ENCODE measurements at regions not wholly inside any gene's neighbourhood (a gene's known extent, or its start where the extent isn't known, plus 50 kb on each side); places are given as distances from the start of the nearest gene placed in this dataset.

GRCh38 chr12:22981711-22982110, 356.7 kb downstream of the ETNK1 start:
- Histone ChIP-seq H3K9ac (ENCODE audit: low read length) (no peak overlapping the region), H3K36me3 (ENCODE audit: insufficient read depth, low read length) (no peaks in the 10 kb centered on the region), H3K27me3 (ENCODE audit: insufficient read depth, low read depth, low read length) (no peaks in the 10 kb centered on the region), H3F3A (ENCODE audit: insufficient read depth, low read length, poor library complexity, severe bottlenecking) (no peaks in the 10 kb centered on the region), H3K4me2 (ENCODE audit: low read length) (no peak overlapping the region), H3K27ac (ENCODE audit: low read length) (no peak overlapping the region), H3K9me3 (ENCODE audit: low read length) (no peaks in the 10 kb centered on the region), H4K20me1 (ENCODE audit: insufficient read depth) (no peaks in the 10 kb centered on the region), H3K4me3 (ENCODE audit: low read length) (no peak overlapping the region), H3K79me2 (replicated peaks; ENCODE audit: insufficient read depth, low read length) (no peaks in the 10 kb centered on the region), H2AFZ (ENCODE audit: low read depth, low read length) (no peak overlapping the region), H3K9me2 (ENCODE audit: insufficient read depth, low read length) (no peaks in the 10 kb centered on the region)
- TF ChIP-seq EZH2 (IDR thresholded peaks at IDR 0.05; ENCODE audit: borderline replicate concordance, insufficient read depth, low read length, poor library complexity, severe bottlenecking) (no peak), RAD21 (conservative IDR thresholded peaks at IDR 0.05) (no peak), MXI1 (conservative IDR thresholded peaks at IDR 0.05; ENCODE audit: poor library complexity, severe bottlenecking) (no peak), POLR2AphosphoS5 (IDR thresholded peaks at IDR 0.05) (no peak), EP300 (conservative IDR thresholded peaks at IDR 0.05; ENCODE audit: poor library complexity, severe bottlenecking) (no peak), TAF1 (IDR thresholded peaks at IDR 0.05; ENCODE audit: low read depth) (no peak), SMC3 (conservative IDR thresholded peaks at IDR 0.05; ENCODE audit: poor library complexity) (no peak)
- TF ChIP-seq, protein P1, sequence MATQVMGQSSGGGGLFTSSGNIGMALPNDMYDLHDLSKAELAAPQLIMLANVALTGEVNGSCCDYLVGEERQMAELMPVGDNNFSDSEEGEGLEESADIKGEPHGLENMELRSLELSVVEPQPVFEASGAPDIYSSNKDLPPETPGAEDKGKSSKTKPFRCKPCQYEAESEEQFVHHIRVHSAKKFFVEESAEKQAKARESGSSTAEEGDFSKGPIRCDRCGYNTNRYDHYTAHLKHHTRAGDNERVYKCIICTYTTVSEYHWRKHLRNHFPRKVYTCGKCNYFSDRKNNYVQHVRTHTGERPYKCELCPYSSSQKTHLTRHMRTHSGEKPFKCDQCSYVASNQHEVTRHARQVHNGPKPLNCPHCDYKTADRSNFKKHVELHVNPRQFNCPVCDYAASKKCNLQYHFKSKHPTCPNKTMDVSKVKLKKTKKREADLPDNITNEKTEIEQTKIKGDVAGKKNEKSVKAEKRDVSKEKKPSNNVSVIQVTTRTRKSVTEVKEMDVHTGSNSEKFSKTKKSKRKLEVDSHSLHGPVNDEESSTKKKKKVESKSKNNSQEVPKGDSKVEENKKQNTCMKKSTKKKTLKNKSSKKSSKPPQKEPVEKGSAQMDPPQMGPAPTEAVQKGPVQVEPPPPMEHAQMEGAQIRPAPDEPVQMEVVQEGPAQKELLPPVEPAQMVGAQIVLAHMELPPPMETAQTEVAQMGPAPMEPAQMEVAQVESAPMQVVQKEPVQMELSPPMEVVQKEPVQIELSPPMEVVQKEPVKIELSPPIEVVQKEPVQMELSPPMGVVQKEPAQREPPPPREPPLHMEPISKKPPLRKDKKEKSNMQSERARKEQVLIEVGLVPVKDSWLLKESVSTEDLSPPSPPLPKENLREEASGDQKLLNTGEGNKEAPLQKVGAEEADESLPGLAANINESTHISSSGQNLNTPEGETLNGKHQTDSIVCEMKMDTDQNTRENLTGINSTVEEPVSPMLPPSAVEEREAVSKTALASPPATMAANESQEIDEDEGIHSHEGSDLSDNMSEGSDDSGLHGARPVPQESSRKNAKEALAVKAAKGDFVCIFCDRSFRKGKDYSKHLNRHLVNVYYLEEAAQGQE (IDR thresholded peaks at IDR 0.05; ENCODE audit: borderline replicate concordance), result no peak
- TF ChIP-seq, protein P2, sequence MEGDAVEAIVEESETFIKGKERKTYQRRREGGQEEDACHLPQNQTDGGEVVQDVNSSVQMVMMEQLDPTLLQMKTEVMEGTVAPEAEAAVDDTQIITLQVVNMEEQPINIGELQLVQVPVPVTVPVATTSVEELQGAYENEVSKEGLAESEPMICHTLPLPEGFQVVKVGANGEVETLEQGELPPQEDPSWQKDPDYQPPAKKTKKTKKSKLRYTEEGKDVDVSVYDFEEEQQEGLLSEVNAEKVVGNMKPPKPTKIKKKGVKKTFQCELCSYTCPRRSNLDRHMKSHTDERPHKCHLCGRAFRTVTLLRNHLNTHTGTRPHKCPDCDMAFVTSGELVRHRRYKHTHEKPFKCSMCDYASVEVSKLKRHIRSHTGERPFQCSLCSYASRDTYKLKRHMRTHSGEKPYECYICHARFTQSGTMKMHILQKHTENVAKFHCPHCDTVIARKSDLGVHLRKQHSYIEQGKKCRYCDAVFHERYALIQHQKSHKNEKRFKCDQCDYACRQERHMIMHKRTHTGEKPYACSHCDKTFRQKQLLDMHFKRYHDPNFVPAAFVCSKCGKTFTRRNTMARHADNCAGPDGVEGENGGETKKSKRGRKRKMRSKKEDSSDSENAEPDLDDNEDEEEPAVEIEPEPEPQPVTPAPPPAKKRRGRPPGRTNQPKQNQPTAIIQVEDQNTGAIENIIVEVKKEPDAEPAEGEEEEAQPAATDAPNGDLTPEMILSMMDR (IDR thresholded peaks at IDR 0.05; ENCODE audit: poor library complexity, severe bottlenecking), result no peak

GRCh38 chr12:22982635-22983034, 357.7 kb downstream of the ETNK1 start:
- Histone ChIP-seq H3K9me2 (ENCODE audit: insufficient read depth, low read length) (no peaks in the 10 kb centered on the region), H2AFZ (ENCODE audit: low read depth, low read length) (no peak overlapping the region), H3K4me3 (ENCODE audit: low read length) (no peak overlapping the region), H3K27ac (ENCODE audit: low read length) (no peak overlapping the region), H3K27me3 (ENCODE audit: insufficient read depth, low read depth, low read length) (no peaks in the 10 kb centered on the region), H3K9ac (ENCODE audit: low read length) (no peak overlapping the region), H3K9me3 (ENCODE audit: low read length) (no peaks in the 10 kb centered on the region), H4K20me1 (ENCODE audit: insufficient read depth) (no peaks in the 10 kb centered on the region), H3K79me2 (replicated peaks; ENCODE audit: insufficient read depth, low read length) (no peaks in the 10 kb centered on the region), H3K36me3 (ENCODE audit: insufficient read depth, low read length) (no peaks in the 10 kb centered on the region), H3K4me2 (ENCODE audit: low read length) (no peak overlapping the region), H3F3A (ENCODE audit: insufficient read depth, low read length, poor library complexity, severe bottlenecking) (no peaks in the 10 kb centered on the region)
- TF ChIP-seq EP300 (conservative IDR thresholded peaks at IDR 0.05; ENCODE audit: poor library complexity, severe bottlenecking), result no peak
- TF ChIP-seq SMC3 (conservative IDR thresholded peaks at IDR 0.05; ENCODE audit: poor library complexity), result no peak
- no peak for TF ChIP-seq MXI1 (conservative IDR thresholded peaks at IDR 0.05; ENCODE audit: poor library complexity, severe bottlenecking)
- TF ChIP-seq, protein P1 (IDR thresholded peaks at IDR 0.05; ENCODE audit: borderline replicate concordance), result no peak
- no peak for TF ChIP-seq EZH2 (IDR thresholded peaks at IDR 0.05; ENCODE audit: borderline replicate concordance, insufficient read depth, low read length, poor library complexity, severe bottlenecking)
- TF ChIP-seq, protein P2 (IDR thresholded peaks at IDR 0.05; ENCODE audit: poor library complexity, severe bottlenecking), result no peak
- no peak for TF ChIP-seq RAD21 (conservative IDR thresholded peaks at IDR 0.05)
- no peak for TF ChIP-seq POLR2AphosphoS5 (IDR thresholded peaks at IDR 0.05)
- TF ChIP-seq TAF1 (IDR thresholded peaks at IDR 0.05; ENCODE audit: low read depth), result no peak

Measured in neural cell (in vitro differentiated cells).